Activated naive CD4-positive, alpha-beta T cell treated with anti-CD3 and anti-CD28 coated beads for 36 hours (primary cell): ENCODE measurements at regions not wholly inside any gene's neighbourhood (a gene's known extent, or its start where the extent isn't known, plus 50 kb on each side); places are given as distances from the start of the nearest gene placed in this dataset.

Experiments
- CTCF ChIA-PET: fragments of 350-600 bp; sonication (Branson Sonifier 250); formaldehyde crosslinking; loops from one replicate; lab custom pipeline; 2021; ENCODE audit warnings: antibody characterized with exemption; lab: Charles Lee
- DNase-seq: peaks from one replicate; pipeline ENCODE4 v3.0.0-alpha.2; 2020
- H3K27ac Mint-ChIP-seq: one replicate; pipeline ENCODE4 v1.8.0; 2021; ENCODE audit warnings: mild to moderate bottlenecking, mixed read lengths
- H3K27me3 Mint-ChIP-seq: one replicate; pipeline ENCODE4 v1.8.0; 2021; ENCODE audit warnings: low read depth, mixed read lengths
- H3K36me3 Mint-ChIP-seq: one replicate; pipeline ENCODE4 v1.8.0; 2021; ENCODE audit warnings: low read depth, mixed read lengths
- H3K4me1 Mint-ChIP-seq: one replicate; pipeline ENCODE4 v1.8.0; 2021; ENCODE audit warnings: low read depth, mixed read lengths
- H3K4me3 Mint-ChIP-seq: one replicate; pipeline ENCODE4 v1.8.0; 2021; ENCODE audit warnings: mild to moderate bottlenecking, moderate library complexity, mixed read lengths
- H3K9me3 Mint-ChIP-seq: one replicate; pipeline ENCODE4 v1.8.0; 2021; ENCODE audit warnings: mixed read lengths
- intact Hi-C: fragments of 100-400 bp; cut with micrococcal nuclease; formaldehyde crosslinking; loops from one replicate; pipeline ENCODE4 v1.15.1; 2023

DNA sequence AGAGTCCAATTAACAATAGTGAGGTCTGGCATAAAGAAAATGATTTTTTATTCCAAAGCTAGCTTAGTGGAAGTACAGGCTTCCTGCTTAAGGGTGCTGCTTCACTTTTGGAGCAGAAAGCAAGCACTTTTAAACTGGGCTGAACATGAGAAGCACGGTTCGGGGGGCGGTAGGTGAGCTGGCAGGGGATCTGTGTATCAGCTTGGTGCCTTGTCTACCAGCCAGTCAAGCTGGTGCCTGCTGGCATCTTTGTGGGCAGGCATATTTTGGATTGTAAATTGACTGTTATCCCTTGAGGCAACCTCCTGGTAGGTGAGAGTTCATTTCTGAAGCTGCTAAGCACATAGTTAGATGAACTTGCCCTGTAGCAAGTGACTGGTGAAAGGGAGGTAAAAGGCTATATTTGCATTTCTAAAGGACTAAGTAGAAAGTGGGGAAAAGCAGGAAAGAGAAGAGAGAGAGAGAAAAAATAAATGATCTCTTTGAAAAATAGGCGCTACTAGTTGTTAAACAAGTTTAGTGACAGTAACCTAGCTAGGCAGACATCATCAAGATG lies 121.1 kb upstream of the SYT10 start:
- no peak for DNase-seq
- Mint-ChIP-seq H3K27ac (no peak overlapping the region), H3K27me3 (no peaks in the 10 kb centered on the region), H3K36me3 (no peaks in the 10 kb centered on the region), H3K9me3 (peaks cover 15% of the 10 kb centered on the region), H3K4me1 (no peaks in the 10 kb centered on the region), H3K4me3 (no peak overlapping the region)
- intact Hi-C loops: no loop called here
- CTCF ChIA-PET: no interaction called here

DNA sequence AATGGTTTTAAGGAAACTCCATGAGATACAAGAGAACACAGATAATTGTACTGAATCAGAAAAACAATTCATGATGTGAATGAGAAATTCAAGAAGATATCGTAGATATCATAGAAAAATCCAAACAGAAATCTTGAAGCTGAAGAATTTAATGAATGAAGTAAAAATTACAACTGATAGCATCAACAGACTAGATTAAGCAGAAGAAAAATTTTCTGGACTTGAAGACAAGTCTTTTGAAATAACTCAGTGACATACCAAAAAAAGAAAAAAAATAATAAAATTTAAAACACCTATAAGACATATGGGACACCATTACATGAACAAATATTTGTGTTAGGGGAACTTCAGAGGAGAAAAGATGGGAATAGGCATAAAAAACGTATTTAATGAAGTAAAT lies 122.8 kb upstream of the SYT10 start:
- intact Hi-C loops: no loop called here
- no peak for DNase-seq
- Mint-ChIP-seq H3K36me3 (no peaks in the 10 kb centered on the region), H3K4me3 (no peak overlapping the region), H3K9me3 (peaks cover 15% of the 10 kb centered on the region), H3K4me1 (no peaks in the 10 kb centered on the region), H3K27ac (no peak overlapping the region), H3K27me3 (no peaks in the 10 kb centered on the region)
- CTCF ChIA-PET: no interaction called here

DNA sequence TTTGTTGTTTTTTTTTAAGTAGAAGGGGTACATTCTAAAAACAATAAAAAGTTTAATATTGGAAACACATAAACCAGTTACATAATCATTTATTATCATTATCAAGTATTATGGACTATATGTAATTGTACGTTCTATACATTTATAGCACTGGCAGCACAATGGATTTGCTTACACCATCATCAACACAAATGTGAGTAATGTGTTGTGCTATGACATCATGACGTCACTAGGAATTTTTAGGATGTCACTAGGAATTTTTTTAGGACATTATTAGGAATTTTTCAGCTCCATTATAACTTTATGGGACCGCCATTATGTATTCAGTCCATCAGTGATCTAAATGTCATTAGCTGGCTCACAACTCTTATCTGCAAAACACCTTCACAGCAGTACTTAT lies 126.8 kb upstream of the SYT10 start:
- CTCF ChIA-PET: no interaction called here
- intact Hi-C loops: no loop called here
- Mint-ChIP-seq H3K27ac (no peak overlapping the region), H3K4me3 (no peak overlapping the region), H3K36me3 (no peaks in the 10 kb centered on the region), H3K9me3 (peaks cover 13% of the 10 kb centered on the region), H3K4me1 (no peaks in the 10 kb centered on the region), H3K27me3 (no peaks in the 10 kb centered on the region)
- DNase-seq: no peak

DNA sequence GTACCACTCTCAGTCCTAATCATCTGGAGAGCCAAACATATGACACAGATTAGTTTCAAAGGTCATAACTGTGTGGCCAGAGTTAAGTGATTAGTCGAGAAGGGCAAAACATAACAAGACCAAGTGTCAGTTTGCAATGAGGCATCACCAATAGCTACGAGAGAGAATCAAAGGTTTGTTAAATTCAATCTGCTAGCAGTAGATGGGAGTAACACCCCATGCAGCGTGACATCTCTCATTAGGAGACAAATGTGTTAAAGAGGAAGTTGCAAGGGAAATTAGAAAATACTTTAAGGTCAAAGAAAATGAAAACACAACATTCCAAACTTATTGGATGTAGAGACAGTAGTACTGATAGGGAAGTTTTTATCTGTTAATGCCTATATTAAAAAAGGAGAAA lies 135.7 kb upstream of the SYT10 start:
- no peaks in the 10 kb centered on the region for H3K36me3 Mint-ChIP-seq
- no peaks in the 10 kb centered on the region for H3K4me1 Mint-ChIP-seq
- CTCF ChIA-PET: no interaction called here
- H3K4me3 Mint-ChIP-seq: no peak overlapping the region
- no peak for DNase-seq
- H3K27me3 Mint-ChIP-seq: no peaks in the 10 kb centered on the region
- H3K9me3 Mint-ChIP-seq: peaks cover 2% of the 10 kb centered on the region
- H3K27ac Mint-ChIP-seq: no peak overlapping the region
- intact Hi-C loops: no loop called here

DNA sequence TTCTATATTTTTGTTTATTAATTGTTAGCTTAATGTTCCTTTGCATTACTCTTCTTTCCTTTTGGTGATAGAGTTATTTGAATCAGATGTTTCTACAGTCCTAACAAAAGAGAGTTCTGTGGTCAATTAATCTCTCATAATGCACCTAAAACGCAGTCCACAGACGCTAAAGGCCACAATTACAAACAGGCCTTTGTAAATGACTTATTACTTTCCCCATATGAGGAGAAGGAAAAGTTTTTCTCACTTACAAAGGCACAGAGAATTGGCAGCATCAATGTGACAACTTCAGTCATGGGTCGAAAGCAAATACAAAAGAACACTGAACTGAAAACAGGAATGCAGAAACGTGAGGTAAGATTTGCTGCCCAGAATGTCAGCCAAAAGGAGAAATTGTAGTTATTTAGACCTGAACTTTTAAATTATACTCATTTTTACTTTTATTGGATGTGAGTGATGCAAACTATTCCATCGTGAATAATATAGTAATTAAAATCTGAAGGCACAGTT lies 142.0 kb upstream of the SYT10 start:
- no peak overlapping the region for H3K4me3 Mint-ChIP-seq
- CTCF ChIA-PET: no interaction called here
- H3K27me3 Mint-ChIP-seq: no peaks in the 10 kb centered on the region
- H3K27ac Mint-ChIP-seq: no peak overlapping the region
- intact Hi-C loops: no loop called here
- no peak for DNase-seq
- H3K4me1 Mint-ChIP-seq: no peaks in the 10 kb centered on the region
- H3K36me3 Mint-ChIP-seq: no peaks in the 10 kb centered on the region
- H3K9me3 Mint-ChIP-seq: no peaks in the 10 kb centered on the region

DNA sequence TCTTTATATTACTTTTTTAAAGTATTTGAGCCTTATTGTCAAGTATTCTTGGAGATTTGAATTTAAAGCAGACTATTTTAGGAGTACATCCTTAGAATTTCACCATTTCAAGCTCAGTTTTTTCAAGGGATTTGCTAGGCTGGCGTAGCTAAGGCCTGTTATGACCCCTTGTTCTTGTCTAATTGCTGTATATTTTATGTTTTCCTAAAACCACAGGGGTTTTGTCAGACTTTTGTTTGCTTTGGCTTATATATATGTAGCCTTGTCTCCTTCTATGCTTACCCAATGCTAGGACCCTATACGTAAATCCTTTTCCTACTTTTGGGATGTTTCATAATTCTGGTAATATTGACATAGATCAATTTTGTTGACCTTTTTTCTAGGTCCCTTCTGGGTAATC lies 147.0 kb upstream of the SYT10 start:
- Mint-ChIP-seq H3K4me1 (no peaks in the 10 kb centered on the region), H3K9me3 (no peaks in the 10 kb centered on the region)
- CTCF ChIA-PET: no interaction called here

GRCh38 chr12:33587354-33587753 lies 147.7 kb upstream of the SYT10 start:
- intact Hi-C loops: no loop called here
- DNase-seq: no peak
- CTCF ChIA-PET: no interaction called here
- no peak overlapping the region for H3K4me3 Mint-ChIP-seq
- no peak overlapping the region for H3K27ac Mint-ChIP-seq
- no peaks in the 10 kb centered on the region for H3K9me3 Mint-ChIP-seq
- peaks cover 2% of the 10 kb centered on the region for H3K27me3 Mint-ChIP-seq
- no peaks in the 10 kb centered on the region for H3K36me3 Mint-ChIP-seq
- H3K4me1 Mint-ChIP-seq: no peaks in the 10 kb centered on the region

More for the DNA sequence above, 147.0 kb upstream of the SYT10 start:
- peaks cover 2% of the 10 kb centered on the region for H3K27me3 Mint-ChIP-seq
- no peaks in the 10 kb centered on the region for H3K36me3 Mint-ChIP-seq
- no peak overlapping the region for H3K27ac Mint-ChIP-seq
- no peak for DNase-seq
- intact Hi-C loops: no loop called here
- no peak overlapping the region for H3K4me3 Mint-ChIP-seq

DNA sequence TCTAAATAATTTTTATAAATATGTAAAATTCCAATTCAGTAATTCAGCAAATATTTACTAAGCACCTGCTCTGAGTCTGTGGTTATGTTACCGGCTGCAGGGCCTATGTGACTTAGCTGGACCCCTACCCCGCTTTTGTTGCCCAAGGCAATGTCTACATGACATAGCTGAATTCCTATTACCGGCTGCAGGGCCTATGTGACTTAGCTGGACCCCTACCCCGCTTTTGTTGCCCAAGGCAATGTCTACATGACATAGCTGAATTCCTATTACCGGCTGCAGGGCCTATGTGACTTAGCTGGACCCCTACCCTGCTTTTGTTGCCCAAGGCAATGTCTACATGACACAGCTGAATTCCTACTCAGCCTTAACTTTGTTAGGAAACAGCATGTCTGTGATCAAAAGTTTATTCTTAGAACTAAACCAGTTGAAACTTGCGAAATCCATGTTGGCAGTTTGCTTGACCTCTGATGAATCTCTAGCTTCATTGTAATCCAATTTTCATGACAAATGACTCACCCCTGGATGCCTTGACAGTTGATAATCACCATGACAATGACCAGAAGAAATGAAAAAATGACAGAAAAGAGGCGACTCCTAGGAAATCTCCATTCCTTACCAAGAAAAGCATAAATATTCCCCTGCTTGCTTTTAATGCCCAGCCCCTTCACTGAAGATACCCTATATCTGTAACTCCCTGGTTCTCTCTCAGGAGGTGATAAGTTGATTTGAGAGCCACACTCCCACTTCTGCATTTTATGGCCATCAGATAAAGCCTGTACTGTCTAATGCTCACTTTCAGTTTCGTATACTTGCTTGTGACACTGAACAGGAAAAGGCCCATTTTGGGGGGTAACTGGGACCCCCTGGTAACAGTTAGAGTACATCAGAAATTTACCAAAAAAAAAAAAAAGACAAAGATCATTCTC lies 148.4 kb upstream of the SYT10 start:
- H3K9me3 Mint-ChIP-seq: no peaks in the 10 kb centered on the region
- H3K27me3 Mint-ChIP-seq: peaks cover 2% of the 10 kb centered on the region
- H3K36me3 Mint-ChIP-seq: no peaks in the 10 kb centered on the region
- intact Hi-C loops: no loop called here
- CTCF ChIA-PET: interaction anchor here (0.7 kb wide), 1 partner anchor 808 kb away, joined by 3 read pairs; no protein-coding TSS in a partner anchor
- DNase-seq: no peak
- no peak overlapping the region for H3K27ac Mint-ChIP-seq
- no peak overlapping the region for H3K4me3 Mint-ChIP-seq
- H3K4me1 Mint-ChIP-seq: no peaks in the 10 kb centered on the region

DNA sequence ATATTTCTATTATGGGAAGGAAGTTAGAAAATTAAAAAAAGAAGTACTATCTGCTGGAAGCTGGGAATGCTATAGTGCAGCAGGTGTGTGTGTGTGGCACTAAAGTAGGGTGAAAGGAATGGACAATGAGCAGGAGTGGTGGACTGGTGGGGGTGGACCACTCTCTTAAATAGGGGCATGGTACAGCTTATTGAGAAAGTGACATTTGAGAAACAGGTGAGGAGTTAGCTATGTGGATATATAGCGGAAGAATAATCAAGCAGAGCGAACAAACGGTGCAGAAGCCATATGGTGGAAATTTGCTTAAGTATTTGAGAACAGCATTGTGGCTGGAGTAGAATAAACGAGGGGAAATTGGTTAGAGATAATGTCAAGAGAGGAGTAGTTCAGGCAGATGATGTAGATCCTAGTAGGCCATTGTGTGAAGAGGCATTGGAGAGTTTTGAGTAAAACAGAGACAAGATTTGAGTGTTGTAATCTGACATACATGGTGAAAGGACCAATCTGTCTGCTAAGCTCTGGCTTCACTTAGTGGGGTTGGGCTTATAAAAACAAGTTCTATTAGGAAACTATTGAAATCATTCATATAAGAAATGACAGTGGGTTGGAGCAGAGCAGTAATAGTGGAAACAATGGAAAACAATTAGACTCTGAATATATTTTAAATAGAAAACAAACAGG lies 149.2 kb upstream of the SYT10 start:
- no peak for DNase-seq
- no peak overlapping the region for H3K27ac Mint-ChIP-seq
- H3K9me3 Mint-ChIP-seq: no peaks in the 10 kb centered on the region
- H3K4me1 Mint-ChIP-seq: no peaks in the 10 kb centered on the region
- intact Hi-C loops: no loop called here
- H3K27me3 Mint-ChIP-seq: peaks cover 2% of the 10 kb centered on the region
- CTCF ChIA-PET: interaction anchor here (0.7 kb wide), 1 partner anchor 808 kb away, joined by 3 read pairs; no protein-coding TSS in a partner anchor
- no peaks in the 10 kb centered on the region for H3K36me3 Mint-ChIP-seq
- no peak overlapping the region for H3K4me3 Mint-ChIP-seq

- H3K4me3 Mint-ChIP-seq: no peak overlapping the region
- no peak overlapping the region for H3K27ac Mint-ChIP-seq
- intact Hi-C loops: no loop called here
- DNase-seq: no peak
- H3K9me3 Mint-ChIP-seq: no peaks in the 10 kb centered on the region
- no peaks in the 10 kb centered on the region for H3K36me3 Mint-ChIP-seq
- peaks cover 2% of the 10 kb centered on the region for H3K27me3 Mint-ChIP-seq
- no peaks in the 10 kb centered on the region for H3K4me1 Mint-ChIP-seq
- CTCF ChIA-PET: no interaction called here
Observed at GRCh38 chr12:33589576-33590114, 150.0 kb upstream of the SYT10 start.

GRCh38 chr12:33593753-33594152 lies 154.1 kb upstream of the SYT10 start:
- Mint-ChIP-seq H3K9me3 (no peaks in the 10 kb centered on the region), H3K4me3 (no peak overlapping the region), H3K36me3 (no peaks in the 10 kb centered on the region), H3K27ac (no peak overlapping the region), H3K27me3 (no peaks in the 10 kb centered on the region), H3K4me1 (no peaks in the 10 kb centered on the region)
- DNase-seq: no peak
- intact Hi-C loops: no loop called here
- CTCF ChIA-PET: no interaction called here

DNA sequence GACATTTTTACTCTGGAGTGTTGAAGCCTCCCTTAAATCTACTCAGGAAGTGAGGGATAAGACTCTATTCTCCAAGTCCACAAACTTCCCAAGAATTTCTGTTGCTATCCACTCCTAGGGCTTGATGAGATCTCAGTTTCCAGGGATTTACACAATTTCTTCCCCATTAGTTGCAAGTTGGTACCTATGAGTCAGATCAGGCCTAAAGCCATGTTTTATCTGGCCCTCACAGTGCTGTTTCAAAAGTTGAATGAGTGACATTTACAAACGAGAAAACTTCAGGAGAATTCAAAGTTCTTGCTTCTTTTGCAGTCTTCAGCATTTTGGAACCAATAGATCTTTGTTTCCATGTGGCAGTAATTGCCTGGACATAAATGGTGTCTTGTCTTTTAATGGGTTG lies 156.4 kb upstream of the SYT10 start:
- no peak overlapping the region for H3K4me3 Mint-ChIP-seq
- no peaks in the 10 kb centered on the region for H3K4me1 Mint-ChIP-seq
- CTCF ChIA-PET: no interaction called here
- H3K9me3 Mint-ChIP-seq: no peaks in the 10 kb centered on the region
- H3K36me3 Mint-ChIP-seq: no peaks in the 10 kb centered on the region
- intact Hi-C loops: no loop called here
- DNase-seq: no peak
- H3K27me3 Mint-ChIP-seq: no peaks in the 10 kb centered on the region
- no peak overlapping the region for H3K27ac Mint-ChIP-seq
